ENCODE measurements at regions not wholly inside any gene's neighbourhood (a gene's known extent, or its start where the extent isn't known, plus 50 kb on each side); places are given as distances from the start of the nearest gene placed in this dataset.

DNA sequence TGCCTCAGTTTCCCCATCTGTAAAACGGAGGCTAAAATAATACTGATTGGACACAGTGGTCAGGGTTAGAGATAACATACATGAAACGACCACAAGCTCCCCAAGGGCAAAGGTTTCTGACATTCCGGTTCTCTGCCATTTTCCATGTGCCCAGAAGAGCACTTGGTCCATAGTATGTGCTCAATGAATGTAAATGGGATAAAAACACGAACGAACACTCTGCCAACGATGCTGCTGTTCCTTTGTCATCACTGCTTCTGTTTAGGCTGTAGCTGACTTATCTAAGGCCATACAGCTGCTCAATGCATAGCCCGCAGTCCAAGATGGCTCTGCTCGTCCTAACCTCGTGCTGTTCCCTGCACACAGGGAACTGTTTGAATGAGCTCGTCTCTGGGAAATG is 102.0 kb downstream of the RMI2 start:
- no peak for DNase-seq

DNA sequence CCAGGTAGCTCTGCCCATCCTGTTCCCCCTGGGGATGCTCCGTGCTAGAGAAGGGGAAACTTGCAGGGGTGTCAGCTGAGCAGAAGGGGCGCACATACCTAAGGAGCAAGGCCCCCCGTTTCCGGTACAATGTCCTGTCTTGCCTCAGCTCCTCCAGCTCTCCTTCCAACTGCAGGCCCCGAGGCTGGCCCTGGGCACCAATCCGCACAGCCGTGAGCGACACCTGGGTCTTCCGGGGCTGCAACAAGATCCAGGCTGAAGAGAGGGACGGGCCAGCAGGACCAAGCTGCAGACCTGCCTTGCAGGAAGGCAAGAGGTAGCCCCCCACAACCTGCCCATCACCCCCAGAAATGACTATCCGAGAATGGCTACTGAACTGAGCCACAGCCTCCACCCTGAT is 102.6 kb downstream of the RMI2 start:
- DNase-seq, result no peak

GRCh38 chr16:11448796-11449416 is 103.6 kb downstream of the RMI2 start:
- DNase-seq, result no peak

- DNase-seq, result no peak
Measured at GRCh38 chr16:11449716-11450115, 104.5 kb downstream of the RMI2 start.

DNA sequence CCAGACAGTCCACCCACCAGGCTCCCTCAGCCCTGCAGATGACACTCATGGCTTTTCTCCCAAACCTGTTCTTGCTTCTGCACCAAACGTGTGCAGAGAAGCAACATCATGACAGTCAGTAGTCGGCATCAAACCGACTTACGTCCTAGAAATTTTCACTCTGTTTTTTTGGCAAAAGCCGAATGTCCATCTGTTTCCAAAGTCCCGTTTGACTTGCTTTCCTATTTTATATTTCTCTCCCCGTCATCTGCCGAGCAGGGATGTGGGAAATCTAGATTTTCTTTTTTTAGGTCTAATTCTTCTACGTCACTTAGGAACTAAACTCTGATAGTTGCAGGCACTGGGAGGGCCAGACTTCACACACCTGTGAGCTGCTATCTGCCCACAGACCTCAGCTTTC is 104.9 kb downstream of the RMI2 start:
- no peak for DNase-seq

DNA sequence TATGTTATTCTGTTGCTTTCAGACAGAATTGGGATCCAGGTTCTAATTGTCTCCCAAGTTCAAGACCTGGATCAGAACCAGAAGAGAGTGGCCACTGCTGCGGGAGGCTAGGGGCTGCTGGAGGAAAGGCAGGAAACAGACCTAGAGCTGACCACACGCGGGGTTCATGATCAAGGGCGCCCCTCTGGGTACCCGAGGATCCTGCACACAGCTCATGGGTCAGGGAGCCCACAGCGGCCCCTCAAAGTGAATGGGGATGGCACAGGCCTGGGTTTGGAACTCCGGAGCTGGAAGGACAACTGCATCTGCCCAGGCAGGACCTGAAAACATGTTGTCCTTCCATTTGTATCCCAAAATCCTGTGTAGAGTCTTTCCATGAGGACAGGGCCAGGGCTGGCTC is 107.0 kb downstream of the RMI2 start:
- DNase-seq, result no peak

GRCh38 chr16:11452746-11453389 is 107.6 kb downstream of the RMI2 start:
- DNase-seq, result no peak

DNA sequence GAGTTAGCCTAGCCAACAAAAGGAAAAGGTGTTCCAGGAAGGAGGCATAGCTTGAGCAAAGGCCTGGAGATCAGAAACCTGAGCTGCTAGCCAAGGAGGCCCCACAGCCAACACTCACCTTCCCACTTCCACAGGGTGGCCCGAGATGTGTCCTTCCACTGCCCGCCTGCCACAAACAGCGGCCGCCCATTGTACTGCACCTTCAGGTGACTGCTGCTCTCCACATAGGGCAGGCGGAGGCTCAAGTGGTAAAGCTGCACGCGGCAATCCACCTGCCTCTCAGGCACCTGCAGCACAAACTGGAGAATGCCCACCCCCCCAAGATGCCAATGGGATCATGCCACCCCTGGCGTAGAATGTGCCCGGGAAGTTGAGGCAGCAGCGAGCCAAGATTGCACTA is 111.5 kb downstream of the RMI2 start:
- DNase-seq, result no peak

DNA sequence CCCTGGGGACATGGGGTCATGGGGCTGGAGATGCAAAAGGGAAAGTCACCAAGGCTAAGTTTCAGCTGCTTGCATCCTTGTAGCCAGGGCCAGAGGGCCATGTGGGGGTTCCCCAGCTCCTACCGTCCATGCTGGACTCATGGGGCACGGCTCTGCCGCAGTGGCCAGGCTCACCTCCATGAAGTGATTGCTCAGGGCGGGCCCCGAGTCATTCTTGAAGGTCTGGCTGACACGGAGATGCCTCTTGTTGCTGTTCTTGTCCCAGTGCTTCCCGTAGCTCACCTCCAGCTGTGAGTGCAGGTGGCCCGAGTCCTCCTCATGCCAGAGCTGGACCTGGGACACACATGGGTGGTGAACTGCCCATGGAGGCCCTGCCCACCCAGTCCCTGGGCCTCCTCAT is 114.5 kb downstream of the RMI2 start:
- DNase-seq, result no peak

DNA sequence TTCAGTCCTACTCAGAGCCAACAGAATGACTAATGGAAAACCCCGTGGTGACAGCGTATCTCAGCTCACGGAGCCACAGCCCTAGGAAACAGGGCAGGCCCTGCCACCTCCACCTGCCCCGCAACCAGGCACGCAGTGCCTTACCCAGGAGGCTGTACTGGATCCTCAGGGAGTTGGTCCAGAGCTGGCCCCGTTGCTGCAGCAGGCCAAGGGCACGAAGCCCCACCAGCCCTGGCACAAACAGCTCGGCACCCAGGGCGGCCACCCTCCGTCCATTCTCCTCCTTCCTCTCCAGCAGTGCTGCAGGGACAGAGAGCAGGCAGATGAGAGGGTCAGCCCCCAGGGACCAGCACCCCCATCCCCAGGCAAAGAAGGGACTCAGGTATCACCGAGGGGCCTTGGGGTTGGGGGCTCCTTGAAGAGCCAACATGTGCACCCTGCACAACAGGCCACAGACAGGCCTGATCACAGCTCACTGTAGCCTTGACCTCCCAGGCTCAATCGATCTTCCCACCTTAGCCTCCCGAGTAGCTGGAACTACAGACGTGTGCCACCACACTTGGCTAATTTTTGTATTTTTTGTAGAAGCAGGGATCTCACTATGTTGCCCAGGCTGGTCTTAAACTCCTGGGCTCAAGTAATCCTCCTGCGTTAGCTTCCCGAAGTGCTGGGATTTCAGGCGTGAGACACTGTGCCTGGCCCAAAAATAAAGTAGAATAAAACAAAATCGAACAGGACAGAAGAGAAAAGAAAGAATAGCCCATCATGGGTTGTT is 115.7 kb downstream of the RMI2 start:
- no peak for DNase-seq

DNA sequence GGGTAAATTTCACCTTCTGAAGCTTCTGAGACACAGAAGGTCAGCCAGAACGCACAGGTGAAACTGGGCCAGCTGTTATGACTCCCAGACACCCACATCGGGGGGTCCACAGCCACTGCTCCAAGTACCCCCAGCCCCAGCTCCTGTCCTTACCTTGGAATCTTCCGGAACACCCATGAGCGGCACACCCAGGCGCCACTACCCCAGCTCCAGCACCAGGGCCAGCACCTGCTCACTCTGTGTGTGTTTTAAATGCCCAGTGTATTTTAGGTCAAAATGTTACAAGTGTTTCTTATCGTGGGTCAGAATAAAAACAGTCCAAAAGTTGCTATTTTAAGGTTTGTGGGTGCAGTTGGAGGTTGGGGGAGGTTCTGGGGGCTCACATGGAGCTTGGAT is 116.3 kb downstream of the RMI2 start:
- no peak for DNase-seq

DNA sequence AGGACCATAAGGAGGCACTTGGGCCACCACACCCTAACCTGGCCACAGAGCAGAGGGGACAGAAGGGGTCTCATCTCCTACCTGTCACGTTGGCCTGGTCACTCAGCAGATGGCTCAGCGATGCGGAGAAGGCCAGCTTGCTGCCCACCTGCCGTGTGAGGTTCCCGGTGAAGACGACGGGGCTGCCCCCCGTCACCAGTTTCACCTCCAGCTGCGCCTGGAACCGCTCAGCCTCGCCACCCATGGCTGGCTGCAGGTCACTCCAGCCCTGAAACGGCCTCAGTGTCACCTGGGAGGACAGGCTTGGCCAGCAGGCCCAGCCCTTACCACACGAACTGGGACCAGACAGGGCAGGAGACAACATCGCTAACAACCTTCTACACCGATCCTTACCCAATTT is 116.8 kb downstream of the RMI2 start:
- DNase-seq, result no peak

DNA sequence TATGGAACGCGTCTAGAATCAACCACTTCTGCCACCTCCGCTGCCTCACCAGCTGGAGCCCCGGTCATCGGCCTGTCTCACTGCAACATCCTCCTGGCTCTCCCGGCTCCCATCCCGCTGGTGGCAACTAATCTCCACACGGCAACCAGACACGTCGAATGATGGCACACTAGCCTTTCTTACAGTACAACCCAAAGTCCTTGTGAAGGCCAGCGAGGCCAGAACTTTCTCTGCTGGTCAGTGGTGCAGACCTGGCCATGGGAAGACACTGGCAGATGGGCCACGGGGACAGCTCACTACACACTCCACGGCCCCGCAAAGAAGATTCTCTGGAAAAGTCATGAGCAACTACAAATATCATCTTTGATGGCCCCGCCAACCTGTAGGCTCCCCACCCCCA is 117.6 kb downstream of the RMI2 start:
- no peak for DNase-seq

- DNase-seq, result no peak
Measured at GRCh38 chr16:11464241-11464640, 119.0 kb downstream of the RMI2 start.

- DNase-seq, result no peak
Measured at GRCh38 chr16:11465675-11466074, 120.4 kb downstream of the RMI2 start.

- DNase-seq, result no peak
Measured at GRCh38 chr16:11470676-11471415, 115.9 kb downstream of the LITAF start.

- DNase-seq, result no peak
Measured at GRCh38 chr16:11471548-11471947, 115.2 kb downstream of the LITAF start.

- DNase-seq, result no peak
Measured at GRCh38 chr16:11472410-11472809, 114.3 kb downstream of the LITAF start.

GRCh38 chr16:11472851-11473250 is 113.9 kb downstream of the LITAF start:
- no peak for DNase-seq

GRCh38 chr16:11473728-11474127 is 113.0 kb downstream of the LITAF start:
- DNase-seq, result no peak

- DNase-seq, result no peak
Measured at GRCh38 chr16:11474617-11475291, 112.0 kb downstream of the LITAF start.

DNA sequence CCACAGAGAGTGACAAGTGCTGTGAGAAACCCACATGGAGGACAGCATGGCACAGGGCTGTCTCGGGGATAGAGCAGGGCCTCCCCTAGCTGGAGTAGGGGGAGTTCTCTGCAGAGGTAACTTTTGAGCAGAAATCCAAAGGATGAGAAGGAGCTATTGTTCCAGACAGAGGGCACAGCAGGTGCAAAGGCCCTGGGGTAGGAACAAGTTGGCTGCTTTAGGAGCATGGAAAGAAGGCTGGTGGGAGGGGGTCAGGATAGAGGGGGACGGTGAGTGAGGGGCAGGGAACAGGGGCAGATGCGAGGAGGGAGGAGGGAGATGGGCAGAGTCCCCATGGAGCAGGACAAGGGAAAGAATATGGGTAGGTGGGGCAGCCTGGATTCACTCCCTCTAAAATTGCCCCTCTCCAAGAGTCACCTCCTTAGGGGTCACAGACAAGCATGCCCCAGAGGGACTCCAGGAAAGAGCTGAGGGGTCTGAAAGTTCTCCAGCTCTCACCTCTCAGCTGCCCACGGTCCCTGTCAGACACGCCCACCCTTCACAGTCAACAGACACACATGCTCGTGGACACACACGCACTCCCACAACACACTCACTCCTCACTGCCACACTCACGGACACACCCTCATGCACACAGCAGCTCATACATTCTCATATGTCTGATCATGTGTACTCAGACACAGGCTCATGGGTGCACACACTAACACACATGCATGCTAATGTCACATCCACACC is 110.7 kb downstream of the LITAF start:
- DNase-seq, result no peak
